ENCODE measurements at regions not wholly inside any gene's neighbourhood (a gene's known extent, or its start where the extent isn't known, plus 50 kb on each side); places are given as distances from the start of the nearest gene placed in this dataset.
"Not testable (repeated sequence)": the region's sequence is repeated elsewhere in the genome, so short reads cannot be mapped to it uniquely, and the experiment has no call there.

DNA sequence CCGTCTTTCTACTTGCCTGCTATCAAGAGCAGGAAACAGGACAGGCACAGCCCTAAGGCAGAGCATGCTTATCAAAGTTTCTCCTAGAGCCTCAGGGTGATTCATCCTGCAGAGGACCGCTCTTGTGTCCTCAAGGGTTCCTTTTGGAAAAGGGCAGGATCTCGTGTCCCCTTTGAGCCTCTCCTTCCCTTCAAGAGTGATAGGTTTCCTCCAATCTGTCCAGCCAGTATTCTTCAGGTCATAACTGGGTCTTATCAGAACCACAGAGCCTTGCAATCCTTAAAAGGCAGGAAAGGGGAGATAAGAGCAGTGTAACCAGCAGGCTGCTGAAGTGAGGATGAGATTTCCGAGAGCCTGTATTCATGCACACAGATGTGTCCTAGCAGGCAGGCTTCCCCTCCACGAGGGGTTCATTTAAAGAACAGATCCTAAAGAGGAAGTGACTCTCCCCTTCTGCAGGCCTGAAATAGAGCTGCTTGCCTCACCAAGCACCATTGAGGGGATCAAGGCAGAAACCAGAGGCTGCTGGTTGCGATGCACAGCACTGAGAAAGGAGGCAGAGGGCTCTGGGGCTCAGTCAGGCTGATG is 90.5 kb upstream of the SVIL start:
- DNase-seq (ENCODE audit: low read depth in 2 of 2) = no peak

DNA sequence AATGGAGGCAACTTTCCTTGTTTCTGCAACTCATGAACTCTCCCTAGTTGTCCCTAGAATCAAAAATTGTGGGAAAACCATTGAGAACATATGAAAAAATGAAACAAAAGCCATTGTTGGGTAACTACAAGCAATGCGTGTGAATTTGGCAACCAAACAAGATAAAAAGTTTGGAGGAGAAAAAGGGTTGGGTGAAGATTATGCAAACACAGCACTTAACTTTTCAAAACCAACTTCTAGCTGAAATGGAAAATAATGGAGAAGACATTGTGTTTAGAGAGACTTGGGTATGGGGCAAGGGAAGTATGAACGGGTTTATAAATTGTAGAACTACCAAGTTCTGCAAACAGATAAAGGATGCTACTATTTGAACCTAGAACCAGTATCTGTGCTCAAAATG is 89.0 kb upstream of the SVIL start:
- DNase-seq (ENCODE audit: low read depth in 2 of 2) = no peak

DNA sequence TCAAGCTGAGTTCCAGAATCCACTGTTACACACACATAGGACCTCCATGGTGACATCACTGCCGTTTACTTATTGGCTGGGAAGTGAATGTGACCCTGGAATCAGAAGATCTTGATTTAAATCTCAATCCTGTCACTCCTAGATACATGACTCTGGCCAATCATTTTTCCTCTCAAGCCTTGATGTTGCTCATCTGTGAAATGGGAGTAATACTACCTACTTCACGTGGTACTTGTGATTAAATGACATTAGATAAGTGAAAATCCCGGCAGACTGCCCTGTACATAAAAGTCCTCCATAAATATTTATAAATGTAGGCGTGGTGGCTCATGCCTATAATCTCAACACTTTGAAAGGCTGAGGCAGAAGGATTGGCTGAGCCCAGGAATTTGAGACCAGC is 88.0 kb upstream of the SVIL start:
- DNase-seq (ENCODE audit: low read depth in 2 of 2) = no peak

DNA sequence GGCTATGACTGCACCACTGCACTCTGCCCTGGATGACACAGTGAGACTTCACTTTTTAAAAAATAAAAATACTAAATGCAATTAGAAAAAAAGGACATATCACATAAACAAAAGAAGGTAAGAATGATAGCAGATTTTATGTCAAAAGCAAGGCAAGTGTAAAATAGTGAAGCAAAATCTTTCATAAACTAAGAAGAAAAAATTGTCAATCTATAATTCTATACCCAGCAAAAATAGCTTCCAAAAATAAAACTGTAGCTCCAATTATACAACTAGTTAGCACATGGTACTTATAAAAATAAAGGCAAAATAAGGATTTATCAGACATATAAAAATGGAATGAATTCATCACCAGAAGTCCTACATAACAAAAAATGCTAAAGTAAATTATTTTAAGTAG is 85.4 kb upstream of the SVIL start:
- no peak for DNase-seq (ENCODE audit: low read depth in 2 of 2)

DNA sequence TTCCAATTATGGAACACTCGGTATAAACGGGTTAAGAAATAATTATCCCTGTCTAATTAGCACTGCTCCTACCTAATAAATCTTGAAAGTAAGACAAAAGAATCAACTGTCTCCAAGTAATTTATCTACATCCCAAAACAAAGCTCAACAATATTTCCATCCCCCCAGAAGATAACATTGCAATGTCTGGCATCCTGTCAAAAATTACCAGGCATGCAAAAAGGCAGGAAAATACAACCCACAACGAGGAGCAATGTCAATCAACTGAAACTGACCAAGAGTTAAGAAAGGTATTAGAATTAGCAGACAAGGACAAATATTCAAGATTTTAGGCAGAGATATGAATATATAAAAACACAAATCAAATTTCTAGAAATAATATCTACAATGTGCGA is 84.5 kb upstream of the SVIL start:
- DNase-seq (ENCODE audit: low read depth in 2 of 2) = no peak

DNA sequence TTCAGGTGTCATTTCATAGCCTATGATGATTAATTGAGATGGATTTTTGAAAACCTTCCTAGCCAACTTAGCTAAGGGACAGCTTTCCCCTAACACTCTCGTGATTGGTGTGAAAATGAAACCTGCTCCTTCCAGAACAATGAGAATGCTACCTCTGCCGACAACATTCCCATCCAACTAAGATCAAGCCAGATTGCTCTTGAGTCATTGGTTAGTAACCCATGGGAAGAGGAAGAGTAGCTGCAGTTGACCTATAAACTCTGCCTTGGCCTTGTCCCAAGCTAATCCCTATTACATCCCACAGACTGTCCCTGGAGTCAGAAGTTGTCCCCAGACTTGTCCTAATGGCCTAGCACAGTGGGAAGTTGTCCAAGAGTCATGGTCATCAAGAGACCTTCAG is 80.5 kb upstream of the SVIL start:
- no peak for DNase-seq (ENCODE audit: low read depth in 2 of 2)

DNA sequence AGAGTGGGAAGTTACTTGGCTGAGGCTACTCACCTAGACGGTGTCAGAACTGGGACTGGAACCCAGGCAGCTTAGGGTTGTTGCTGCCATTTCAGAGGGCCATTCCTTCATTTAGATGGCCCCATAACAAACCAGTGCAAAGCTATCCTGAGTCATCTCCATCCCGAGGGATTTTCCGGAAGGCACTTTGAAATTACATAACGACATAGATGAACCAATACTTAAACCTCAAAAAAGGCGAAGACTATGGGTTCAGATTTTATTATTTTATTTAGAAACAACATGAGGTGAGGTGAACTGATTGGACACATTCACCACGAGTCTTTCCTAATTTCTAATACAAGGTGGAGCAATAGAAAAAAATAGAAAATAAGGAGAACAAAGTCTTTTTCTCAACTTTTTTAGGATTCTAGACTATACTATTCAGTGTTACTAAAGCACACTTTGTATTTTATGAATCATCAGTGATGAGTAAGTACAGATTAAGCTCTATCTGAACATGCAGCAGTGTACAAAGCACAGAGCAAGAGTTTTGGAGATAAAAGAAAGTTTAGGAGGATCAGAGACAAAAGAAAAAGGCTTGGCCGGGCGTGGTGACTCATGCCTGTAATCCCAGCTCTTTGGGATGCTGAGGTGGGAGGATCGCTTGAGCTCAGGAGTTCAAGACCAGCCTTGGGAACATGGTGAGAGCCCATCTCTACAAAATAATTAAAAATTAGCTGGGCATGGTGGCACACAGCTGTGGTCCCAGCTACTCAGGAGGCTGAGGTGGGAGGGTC is 79.5 kb upstream of the SVIL start:
- no peak for DNase-seq (ENCODE audit: low read depth in 2 of 2)

DNA sequence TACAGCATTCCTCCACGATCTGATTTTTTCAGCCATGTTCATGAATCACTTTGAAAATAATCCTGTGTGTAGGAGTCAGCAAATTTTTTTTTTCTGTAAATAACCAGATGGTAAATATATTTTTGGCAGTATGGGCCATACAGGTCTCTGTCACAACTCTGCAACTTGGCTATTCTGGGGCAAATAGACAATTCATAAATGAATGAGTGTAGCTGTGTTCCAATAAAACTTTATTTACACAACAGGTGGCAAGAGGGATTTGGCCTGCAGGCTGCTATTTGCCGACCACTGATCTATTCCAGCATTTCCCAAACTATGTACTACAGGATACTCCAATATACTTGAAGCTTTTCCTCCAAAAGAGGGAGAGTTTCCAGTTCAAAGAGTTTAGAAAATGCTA is 78.7 kb upstream of the SVIL start:
- DNase-seq (ENCODE audit: low read depth in 2 of 2) = no peak

DNA sequence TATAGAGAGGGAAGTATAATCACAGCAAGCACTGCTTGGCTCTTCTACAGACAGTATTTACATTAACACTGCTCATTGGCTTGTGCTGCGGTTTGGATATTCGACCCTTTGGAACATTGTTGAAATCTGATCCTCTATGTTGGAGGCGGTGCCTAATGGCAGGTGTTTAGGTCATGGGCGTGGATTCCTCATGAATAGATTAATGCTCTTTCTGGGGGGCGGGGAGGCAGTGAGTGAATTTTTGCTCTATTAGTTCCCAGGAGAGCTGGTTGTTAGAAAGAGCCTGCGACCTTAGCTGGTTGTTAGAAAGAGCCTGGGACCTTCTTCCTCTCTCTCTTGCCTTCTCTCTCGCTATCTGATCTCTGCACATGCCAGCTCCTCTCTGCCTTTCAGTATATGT is 77.3 kb upstream of the SVIL start:
- no peak for DNase-seq (ENCODE audit: low read depth in 2 of 2)

DNA sequence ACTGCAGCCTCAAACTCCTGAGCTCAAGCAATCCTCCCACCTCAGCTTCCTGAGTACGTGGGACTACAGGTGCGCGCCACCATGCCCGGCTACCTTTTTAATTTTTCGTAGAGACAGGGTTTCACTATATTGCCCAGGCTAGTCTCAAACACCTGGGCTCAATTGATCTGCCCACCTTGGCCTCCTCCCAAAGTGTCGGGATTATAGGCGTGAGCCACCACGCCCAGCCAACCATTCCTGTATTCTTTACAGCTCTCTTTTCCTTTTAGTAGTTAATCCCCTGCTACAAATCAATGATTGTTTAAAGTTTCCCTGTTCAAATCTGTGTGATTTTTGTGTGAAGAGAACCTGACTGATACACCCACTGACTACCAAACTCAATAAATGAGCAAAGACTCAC is 75.4 kb upstream of the SVIL start:
- DNase-seq (ENCODE audit: low read depth in 2 of 2) = no peak

DNA sequence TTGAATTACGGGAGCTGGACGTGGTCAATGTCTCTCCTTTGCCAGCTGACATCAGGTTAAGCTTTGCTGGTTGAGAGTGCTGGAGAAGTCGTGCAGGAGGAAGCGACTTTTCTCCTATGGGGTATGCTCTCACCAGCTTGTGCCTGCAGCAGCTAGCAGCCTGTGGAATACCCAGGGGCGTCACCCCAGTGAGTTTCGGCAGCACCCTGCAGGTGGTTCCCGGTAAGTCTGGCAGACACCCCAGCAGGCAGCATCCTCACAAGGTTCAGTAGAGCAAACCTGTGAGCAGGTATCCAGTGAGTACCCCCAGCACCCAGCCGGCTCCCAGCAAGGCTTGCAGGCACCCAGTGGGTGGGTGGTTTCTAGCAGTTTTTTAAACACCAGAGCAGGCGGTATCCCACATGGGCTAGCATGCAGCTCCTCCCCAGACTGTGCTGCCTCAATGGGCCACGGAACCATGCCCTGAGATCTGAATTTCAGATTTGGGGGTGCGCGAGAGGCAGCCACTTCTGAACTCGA is 74.8 kb upstream of the SVIL start:
- DNase-seq (ENCODE audit: low read depth in 2 of 2) = no peak

DNA sequence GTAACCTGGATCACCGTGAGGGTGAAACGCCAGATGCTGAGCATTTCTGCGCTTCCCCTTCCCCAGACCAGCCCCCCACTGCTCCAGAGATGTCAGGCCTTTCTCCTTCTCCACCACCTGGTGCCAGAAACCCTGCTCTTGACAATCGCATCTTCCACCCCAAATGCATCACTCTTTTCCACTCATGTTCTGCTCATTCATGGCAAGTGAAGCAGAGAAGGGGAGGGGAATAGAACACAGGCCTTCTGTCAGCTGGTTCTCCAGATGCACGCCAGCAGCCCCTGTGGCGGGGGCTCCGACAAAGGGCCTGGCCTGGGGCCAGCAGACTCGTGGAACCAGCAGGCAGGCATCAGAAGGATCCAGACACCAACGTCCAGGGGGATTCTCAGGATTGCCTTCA is 68.5 kb upstream of the SVIL start:
- no peak for DNase-seq (ENCODE audit: low read depth in 2 of 2)

DNA sequence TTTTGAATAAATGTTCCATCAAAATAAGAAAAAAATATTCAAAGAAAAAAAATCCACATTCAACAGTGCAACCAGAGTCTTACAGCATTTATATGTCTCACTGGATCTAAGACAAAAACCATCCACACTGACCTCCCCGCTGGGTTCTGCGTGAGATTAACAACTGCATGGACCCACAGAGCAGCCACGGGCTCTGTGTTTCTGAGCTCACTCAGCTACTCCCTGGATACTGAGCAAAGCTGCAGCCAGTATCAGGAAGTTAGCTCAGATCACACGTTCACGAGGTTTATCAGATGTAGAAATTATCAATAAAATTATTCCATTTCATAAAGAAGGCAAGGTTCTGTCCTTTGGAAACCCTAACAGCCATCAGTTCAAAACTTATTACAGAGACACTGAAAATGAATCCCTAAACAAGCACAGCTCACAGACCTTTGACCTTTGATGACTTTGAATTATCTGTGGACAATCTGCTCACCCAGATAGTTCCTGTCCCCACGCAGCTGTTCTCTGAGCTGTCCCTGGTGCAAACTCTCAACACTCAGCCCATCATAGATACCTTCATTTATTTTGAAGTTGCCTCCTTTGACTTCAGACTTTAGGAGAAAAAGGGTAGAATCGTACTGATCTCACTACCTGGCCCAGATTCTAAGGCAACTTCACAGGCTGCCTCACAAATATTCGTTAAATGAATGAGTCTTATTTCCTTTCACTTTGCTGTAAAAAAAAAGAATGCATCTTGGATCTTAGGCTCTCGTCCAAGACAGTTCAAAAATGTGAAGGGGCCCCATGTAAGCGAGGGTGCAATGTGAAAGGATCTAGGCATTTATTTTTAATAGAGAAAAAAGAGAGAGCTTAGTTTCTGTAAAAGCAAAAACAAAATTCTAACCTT is 67.7 kb upstream of the SVIL start:
- no peak for DNase-seq (ENCODE audit: low read depth in 2 of 2)

DNA sequence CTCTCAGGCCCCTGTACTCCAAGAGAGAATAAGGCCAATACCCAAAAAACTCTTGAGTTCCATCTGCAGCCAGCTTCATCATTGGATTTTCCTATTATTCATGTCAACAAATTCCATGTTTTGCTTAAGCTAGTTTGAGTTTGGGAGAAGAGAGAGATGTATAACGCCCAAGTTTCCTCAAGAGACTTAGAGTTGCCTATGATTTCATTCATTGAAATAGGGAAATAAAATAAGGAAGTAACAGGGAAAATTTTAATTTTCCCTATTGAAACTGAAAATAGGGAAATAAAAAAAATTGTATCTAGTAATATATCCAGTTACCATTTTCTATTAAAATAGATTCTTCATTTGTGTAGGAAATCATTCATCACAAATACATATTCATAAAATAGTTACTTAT is 66.5 kb upstream of the SVIL start:
- no peak for DNase-seq (ENCODE audit: low read depth in 2 of 2)

DNA sequence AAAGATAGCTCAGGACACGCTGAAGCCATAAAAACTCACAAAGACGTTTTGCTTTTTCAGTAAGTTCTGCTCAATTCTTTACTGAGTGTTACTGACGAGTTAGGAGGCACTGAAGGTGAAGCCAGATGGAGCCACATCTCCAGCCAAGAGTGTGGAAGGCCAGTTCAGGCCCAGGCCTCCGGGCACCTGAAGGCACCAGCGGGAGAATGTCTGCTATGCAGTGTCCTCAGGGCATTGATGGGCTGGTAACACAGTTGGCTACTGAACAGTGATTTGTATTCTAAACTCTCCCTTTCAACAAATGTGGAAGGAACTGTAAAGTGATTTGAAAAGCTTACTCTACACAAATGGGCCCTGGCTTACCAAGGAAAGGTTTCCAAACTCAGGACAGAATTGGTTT is 64.8 kb upstream of the SVIL start:
- DNase-seq (ENCODE audit: low read depth in 2 of 2) = no peak

DNA sequence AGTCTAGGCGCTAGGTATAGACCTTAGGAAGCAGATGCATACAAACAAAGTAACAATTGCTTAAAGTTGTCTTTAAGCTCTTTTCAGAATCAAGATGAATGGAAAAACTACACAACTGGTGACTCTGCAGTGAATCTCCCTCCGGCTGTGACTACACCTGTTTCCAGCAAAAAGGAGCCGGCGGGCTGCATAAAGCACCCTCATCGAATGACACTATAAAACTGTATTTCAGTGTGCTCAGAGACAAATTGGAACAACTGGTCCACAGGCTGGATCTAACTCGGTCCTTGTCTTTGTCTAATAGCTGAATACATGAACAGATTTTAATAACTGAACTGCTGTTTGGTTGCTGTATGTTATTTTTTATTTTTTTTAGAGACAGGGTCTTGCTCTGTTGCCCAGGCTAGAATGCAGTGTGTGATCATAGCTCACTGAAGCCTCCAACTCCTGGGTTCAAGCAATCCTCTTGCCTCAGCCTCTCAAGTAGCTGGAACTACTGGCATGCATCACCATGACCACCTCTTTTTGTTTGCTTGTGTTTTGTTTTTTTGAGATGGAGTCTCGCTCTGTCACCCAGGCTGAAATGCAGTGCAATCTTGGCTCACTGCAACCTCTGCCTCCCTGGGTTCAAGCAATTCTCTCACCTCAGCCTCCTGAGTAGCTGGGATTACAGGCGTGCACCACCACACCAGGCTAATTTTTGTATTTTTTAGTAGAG is 64.2 kb upstream of the SVIL start:
- DNase-seq (ENCODE audit: low read depth in 2 of 2) = no peak

DNA sequence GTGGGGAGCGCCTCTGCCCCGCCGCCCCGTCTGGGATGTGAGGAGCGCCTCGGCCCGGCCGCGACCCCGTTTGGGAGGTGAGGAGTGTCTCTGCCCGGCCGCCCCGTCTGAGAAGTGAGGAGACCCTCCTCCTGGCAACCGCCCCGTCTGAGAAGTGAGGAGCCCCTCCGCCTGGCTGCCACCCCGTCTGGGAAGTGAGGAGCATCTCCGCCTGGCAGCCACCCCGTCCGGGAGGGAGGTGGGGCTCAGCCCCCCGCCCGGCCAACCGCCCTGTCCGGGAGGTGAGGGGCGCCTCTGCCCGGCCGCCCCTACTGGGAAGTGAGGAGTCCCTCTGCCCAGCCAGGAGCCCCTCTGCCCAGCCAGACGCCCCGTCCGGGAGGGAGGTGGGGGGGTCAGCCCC is 61.8 kb upstream of the SVIL start:
- not testable (repeated sequence) for DNase-seq (ENCODE audit: low read depth in 2 of 2)

DNA sequence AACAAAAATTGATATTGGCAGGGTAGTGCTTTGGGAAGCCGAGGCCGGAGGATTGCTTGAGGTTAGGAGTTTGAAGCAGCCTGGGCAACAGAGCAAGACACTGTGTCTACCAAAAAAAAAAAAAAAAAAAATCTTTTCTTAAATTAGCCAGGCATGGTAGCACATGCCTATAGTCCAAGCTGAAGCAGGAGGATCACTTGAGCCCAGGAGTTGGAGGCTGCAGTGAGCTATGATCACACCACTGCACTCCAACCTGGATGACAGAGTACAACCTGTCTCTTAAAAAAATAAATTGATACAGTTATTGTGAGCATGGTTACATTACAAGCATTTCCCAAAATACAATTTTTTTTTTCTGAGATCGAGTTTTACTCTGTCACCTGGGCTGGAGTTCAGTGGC is 59.4 kb upstream of the SVIL start:
- no peak for DNase-seq (ENCODE audit: low read depth in 2 of 2)

DNA sequence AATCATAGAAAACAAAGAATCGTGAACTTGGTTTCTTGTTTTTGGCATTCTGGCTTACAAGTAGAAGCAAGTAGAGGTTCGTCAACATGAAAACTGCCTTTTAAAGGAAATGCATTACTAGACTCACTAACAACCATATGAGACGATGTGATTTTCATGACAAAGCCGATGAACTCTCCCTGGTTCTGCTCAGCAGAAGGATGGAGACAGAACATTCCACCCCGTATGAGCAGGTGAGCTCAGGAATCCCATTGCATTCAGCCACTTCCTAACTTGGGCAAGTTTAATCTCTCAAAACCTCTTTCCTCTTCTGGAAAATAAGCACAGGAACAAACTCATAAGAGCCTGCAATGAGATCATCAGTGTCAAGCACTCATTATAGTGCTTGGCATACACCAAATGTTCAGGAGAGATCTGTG is 57.4 kb upstream of the SVIL start:
- no peak for DNase-seq (ENCODE audit: low read depth in 2 of 2)

DNA sequence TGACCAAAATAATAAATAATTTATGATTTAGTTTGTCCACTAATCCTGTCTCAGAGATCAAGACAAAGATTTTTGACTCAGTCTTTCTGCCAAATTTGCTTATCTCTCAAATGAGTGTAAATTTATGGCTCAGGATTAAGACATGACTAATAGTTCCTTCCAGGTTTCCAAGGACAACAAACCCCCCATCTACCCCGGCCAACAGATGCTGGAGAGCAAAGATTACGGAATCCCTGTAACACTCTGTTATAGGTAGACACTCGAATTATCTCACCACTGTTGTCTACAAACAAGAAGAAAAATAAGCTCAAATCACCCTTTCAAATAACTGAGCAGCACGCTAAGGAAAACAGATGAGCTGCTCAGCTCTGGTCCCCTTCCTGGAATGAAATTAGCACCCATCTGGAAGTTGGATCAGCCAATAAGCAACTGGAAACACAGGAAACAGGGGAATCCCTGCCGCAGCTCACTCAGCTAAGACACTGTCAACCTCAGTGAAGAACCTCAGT is 56.8 kb upstream of the SVIL start:
- DNase-seq (ENCODE audit: low read depth in 2 of 2) = no peak

DNA sequence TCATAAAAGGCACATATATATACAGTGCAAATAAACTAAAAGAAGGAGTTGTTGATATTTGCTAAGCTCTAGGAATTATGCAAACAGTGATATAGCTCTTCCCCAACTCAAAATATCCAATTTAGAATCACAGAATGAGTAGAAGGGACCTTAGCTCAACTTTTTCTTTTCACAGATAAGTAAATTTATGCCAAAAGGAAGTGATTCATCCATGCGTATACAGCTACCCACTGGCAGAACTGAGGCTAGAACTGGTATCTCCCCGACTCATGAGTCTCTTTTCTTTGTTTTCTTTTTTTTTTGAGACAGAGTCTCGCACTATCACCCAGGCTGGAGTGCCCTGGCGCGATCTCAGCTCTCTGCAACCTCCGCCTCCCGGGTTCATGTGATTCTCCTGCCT is 54.2 kb upstream of the SVIL start:
- no peak for DNase-seq (ENCODE audit: low read depth in 2 of 2)

DNA sequence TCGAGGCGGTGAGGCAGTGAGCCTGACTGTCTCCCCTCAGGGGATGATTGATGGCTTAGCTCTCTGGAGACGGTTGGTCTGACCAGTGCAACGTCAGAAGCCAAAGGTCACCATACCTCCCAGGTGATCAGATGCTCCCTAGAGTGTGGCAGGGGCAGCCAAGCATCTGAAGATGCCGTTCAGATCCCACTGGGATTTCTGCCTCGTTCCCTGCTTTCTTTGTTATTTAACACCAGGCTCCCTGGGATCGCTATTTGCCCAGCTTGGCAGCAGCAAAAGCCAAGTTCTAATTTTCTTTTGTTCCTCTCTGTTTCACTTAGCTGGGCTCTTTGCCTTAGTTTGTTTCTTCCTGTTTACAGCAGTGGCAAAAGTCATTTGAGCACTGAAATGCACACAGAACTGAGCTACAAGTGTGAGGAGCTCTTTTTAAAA is 53.5 kb upstream of the SVIL start:
- no peak for DNase-seq (ENCODE audit: low read depth in 2 of 2)
